ENCODE measurements at regions not wholly inside any gene's neighbourhood (a gene's known extent, or its start where the extent isn't known, plus 50 kb on each side); places are given as distances from the start of the nearest gene placed in this dataset.
A peak's percentile ranks its signal among the peaks of the same experiment; 100 is the strongest.
"Not testable (repeated sequence)": the region's sequence is repeated elsewhere in the genome, so short reads cannot be mapped to it uniquely, and the experiment has no call there.

DNA sequence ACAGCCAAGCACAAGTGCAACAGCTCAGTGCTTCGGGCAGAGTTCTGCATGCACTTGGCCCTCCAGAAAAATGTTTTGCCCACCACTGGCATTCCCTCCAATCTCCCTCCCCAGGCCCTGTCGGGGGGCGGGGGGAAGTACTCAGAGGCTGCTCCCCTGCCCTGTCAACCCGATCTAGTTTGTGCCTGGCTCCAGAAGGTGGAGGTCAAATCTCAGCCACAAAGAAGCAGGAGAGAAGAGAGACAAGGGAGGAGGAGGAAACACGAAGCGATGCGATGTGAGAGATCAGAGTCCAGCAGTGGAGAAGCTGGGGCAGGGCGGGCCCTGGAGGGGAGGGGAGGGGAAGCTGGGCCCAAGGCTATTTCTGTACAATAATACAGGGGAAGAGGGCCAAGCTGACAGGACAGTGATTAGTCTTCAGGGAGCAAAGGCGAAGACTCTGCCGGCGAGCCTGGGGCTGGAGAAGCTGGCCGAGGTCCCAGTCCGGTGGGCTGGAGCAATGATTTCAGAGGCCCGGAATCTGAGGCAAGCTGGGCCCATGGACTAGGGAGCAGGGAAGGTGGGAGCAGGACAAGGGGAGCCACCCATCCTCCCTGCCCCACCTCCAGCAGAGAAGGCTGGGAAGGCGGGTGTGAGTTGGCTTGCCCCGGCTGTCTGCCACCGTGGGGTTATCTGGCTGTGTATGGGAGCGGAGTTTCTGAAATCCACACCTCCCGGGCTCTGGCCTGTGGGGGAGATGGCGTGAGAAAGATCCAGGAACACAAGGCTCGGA, 167.1 kb downstream of the EFNB1 start:
- DNase-seq, result peak; percentile 70

DNA sequence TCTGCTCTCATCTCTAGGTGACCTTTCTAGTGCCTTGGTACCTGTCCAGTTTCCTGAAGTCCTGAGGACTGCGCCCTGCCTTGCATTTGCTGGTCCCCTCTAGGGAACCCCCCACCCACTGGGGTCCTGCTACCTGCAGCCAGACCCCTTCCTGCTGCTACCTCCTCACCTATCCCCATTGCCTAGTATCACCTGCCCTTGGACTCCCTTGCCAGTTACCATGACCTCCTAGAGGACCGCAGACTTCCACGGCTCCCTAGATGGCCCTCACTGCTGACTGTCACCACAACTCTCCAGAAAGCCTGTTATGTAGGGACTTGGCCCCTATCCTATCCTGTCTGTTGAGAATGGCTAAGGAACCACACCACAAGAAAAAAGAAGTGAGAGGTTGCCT, 166.6 kb downstream of the EFNB1 start:
- DNase-seq, result no peak

GRCh38 chrX:68994891-68995255, 166.1 kb downstream of the EFNB1 start:
- no peak for DNase-seq

GRCh38 chrX:68994135-68994890, 165.5 kb downstream of the EFNB1 start:
- DNase-seq, result no peak

- no peak for DNase-seq
Observed at GRCh38 chrX:68992821-68993397, 164.1 kb downstream of the EFNB1 start.

- no peak for DNase-seq
Observed at GRCh38 chrX:68991691-68992345, 163.0 kb downstream of the EFNB1 start.

DNA sequence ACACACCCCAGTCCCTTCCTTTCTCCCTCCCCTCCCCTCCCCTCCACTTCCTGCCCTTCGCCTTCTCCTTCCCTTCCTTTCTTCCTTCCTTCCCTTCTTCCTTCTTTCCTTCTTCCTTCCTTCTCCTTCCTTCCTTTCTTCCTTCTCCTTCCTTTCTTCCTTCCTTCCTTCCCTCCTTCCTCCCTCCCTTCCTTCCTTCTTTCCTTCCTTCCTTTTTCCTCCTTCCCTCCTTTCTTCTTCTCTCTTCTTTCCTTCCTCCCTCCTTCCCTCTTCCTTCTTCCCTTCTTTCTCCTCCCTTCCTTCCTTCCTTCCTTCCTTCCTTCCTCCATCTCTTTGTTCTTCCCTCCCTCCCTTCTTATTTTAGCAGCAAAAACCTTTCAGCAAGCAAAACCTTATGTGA, 162.1 kb downstream of the EFNB1 start:
- DNase-seq, result no peak

DNA sequence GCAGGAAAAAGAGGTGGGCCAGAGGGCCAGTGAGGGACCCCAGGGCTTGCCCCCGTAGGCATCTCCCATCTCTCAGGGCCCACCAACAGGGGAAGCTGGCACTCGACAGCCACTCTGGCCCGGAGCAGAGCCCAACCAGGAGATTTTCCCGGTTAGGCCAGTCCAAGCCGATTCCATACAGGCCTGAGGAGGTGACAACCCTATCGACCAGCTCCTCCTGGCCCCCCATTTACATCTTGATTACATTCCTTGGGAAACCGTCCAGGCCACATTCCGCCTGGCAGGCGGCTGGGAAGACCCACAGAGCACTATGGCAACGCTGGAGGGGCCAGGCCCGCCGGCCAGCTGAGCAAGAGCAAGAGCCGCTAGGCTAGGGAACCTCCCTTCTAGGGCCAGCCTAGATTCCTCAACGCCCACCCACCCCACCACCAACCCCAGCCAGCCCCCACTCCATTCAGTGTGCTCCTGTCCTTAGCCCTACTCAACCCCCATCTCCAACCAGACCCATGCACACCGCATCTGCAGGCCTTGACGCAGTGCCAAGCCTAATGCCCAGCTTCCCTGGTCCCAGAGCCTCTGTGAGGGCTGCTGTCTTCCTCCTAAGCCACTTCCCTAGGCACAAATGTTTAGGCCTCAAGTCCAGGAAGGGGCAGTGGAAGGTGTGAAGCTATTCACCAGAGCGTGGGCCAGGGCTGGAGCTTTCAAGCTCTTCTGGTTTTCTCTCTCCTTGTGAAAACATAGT, 161.2 kb downstream of the EFNB1 start:
- peak; percentile 77 for DNase-seq

DNA sequence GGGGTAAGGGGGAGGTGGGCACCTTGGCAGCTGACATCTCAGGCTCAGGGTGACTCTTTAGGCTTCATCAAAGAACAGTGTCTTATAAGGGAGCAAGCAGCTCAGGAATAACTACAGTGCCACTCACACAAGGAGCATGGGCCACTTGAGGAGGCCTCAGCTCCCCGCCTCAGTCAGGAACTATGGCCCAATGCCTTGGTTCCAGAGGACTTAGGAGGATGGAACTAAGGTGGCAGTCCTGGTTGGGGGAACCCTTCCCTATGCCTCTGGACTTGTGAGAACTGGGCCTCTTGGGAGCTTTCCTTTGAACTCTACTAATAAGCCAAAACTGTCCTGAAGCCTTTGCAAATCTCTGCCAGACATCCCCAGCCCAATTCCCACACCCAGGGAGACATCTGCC, 160.6 kb downstream of the EFNB1 start:
- no peak for DNase-seq

DNA sequence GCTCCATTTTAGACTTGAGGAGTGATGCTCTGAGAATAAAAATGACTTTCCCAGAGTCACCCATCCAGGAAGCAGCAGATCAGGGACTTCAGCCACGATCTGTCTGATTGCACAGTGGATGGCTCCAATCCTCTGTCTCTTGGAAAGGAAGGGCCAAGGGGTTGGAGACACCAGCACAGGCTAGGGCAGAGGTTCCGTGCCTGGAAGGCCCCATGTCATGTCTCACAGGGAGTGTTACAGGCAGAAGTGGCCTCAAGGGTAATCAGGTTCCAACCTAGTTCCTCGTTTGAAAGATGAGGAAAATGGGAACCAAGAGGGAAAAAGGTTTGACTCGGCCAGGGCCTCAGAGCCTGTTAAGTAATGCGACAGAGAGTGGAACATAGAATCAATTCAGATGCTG, 160.0 kb downstream of the EFNB1 start:
- no peak for DNase-seq

- DNase-seq, result no peak
Observed at GRCh38 chrX:68985135-68985755, 156.4 kb downstream of the EFNB1 start.

GRCh38 chrX:68983004-68983857, 154.4 kb downstream of the EFNB1 start:
- DNase-seq, result no peak

GRCh38 chrX:68982476-68982875, 153.7 kb downstream of the EFNB1 start:
- DNase-seq, result no peak

DNA sequence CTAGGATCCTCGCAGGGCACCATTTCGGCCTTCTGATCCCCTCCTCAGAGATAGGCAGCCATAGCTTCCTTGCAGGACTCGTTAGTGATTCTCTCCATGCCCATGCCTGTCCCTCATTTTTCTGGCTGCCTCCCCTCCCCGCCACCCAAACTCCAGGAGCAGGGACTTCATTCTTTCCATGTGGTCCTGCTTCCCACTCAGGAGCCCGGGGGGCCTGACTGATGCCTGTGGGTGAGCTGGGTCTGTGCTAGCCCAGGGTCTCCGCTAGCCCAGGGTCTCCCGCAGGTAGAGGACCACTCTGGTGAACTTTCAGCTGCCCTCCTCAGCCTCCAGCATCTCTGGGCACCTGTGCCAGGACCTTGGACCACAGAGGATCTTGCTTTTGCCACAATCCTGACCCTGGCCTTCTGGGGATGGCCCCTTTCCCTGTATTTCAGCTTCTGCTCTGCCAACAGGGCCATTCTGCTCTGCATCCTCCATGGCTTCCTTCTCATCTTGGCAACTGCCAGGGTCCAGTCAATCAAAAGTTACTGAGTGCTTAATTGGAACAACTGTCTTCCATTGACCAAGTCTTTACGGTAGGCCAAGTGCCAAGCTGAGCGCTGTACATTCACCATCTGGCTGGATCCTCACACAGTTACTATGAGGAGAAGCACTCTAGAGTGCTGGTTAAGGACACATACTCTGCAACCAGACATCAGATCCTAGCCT, 152.2 kb downstream of the EFNB1 start:
- no peak for DNase-seq

- no peak for DNase-seq
Observed at GRCh38 chrX:68978655-68979054, 149.8 kb downstream of the EFNB1 start.

DNA sequence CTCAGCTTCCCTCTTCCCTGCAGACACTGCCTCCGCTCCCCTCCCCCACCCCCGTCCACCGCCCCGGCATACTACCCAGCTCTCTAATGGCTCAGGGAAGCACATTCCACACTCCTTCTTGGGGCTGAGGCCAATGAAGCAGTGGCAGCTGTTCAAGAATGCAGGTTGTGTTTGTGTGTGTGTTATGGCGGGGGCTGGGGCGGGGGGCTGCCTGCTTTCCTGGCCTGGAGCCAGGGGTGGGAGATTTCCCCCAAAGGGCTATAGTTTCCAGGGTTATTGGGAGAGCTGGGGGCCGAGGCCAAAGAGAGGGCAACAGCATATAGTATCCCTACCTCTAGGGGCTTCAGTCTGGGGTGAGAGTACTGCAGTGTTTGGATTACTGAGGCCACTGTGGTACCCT, 149.4 kb downstream of the EFNB1 start:
- DNase-seq, result peak; percentile 80

DNA sequence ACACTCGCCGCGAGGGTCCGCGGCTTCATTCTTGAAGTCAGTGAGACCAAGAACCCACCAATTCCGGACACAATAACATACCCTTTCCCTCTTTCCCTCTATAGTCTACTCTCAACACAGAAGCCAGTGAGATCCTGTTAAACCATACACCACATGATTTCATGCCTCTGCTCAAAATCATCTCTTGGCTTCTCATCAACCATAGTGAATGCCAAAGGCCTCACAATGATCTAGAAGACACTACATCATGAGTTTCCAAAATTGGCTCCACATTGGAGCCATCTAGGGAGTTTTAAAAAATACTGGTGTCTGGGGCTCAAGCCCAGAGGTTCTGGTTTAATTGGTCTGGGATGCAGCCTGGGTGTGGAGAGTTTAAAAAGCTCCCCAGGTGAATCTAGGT, 124.5 kb downstream of the EFNB1 start:
- DNase-seq, result no peak

DNA sequence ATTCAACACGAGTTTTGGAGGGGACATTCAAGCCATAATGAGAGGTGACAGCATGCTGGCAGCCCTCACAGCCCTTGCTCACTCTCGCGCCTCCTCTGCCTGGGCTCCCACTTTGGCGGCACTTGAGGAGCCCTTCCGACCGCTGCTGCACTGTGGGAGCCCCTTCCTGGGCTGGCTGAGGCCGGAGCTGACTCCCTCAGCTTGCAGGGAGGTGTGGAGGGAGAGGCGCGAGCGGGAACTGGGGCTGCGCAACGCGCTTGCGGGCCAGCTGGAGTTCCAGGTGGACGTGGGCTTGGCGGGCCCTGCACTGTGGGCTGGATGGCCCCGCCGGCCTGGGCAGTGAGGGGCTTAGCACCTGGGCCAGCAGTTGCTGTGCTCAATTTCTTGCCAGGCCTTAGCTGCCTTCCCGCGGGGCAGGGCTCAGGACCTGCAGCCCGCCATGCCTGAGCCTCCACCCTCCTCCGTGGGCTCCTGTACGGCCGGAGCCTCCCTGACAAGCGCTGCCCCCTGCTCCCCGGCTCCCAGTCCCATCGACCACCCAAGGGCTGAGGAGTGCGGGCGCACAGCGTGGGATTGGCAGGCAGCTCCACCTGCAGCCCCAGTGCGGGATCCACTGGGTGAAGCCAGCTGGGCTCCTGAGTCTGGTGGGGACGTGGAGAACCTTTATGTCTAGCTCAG, 123.3 kb downstream of the EFNB1 start:
- DNase-seq, result not testable (repeated sequence)

GRCh38 chrX:68950937-68951336, 122.1 kb downstream of the EFNB1 start:
- DNase-seq, result no peak

All from tongue (tissue), 1 donor.